GM23338 (cell line): ENCODE measurements at regions not wholly inside any gene's neighbourhood (a gene's known extent, or its start where the extent isn't known, plus 50 kb on each side); places are given as distances from the start of the nearest gene placed in this dataset.

ENCODE experiments used
- ATAC-seq: fragments of 200-7000 bp; cut with Tn5 transposase; 3 replicates; pipeline ENCODE4 v1.9.1; 2020
- DNase-seq: peaks from one replicate; pipeline ENCODE4 v3.0.0-alpha.2; 2015; ENCODE audit warnings: low spot score
- H2AFZ ChIP-seq: fragments of 200-600 bp; sonication (generic); 2 replicates; pipeline ENCODE4 v1.8.0; 2016; ENCODE audit warnings: antibody characterized with exemption, mild to moderate bottlenecking, moderate library complexity
- H3F3A ChIP-seq: fragments of 200-600 bp; sonication (generic); replicated peaks from 2 replicates; pipeline ENCODE4 v1.8.0; 2017; ENCODE audit warnings: antibody characterized with exemption, mixed run types, low read depth
- H3K27ac ChIP-seq: fragments of 200-600 bp; sonication (generic); 2 replicates; pipeline ENCODE4 v1.6.1; 2016; ENCODE audit warnings: low read depth
- H3K27me3 ChIP-seq: fragments of 200-600 bp; sonication (generic); 2 replicates; pipeline ENCODE4 v1.8.0; 2016; ENCODE audit warnings: mild to moderate bottlenecking, mixed run types, moderate library complexity; ENCODE audit not compliant: insufficient read depth
- H3K36me3 ChIP-seq: fragments of 200-600 bp; sonication (generic); 2 replicates; pipeline ENCODE4 v1.8.0; 2016; ENCODE audit warnings: mild to moderate bottlenecking; ENCODE audit not compliant: insufficient read depth
- H3K4me1 ChIP-seq: fragments of 200-600 bp; sonication (generic); 2 replicates; pipeline ENCODE4 v1.8.0; 2016; ENCODE audit warnings: mild to moderate bottlenecking, moderate library complexity; ENCODE audit not compliant: insufficient read depth
- H3K4me2 ChIP-seq: fragments of 200-600 bp; sonication (generic); 2 replicates; pipeline ENCODE4 v1.7.1; 2017; ENCODE audit warnings: mixed run types
- H3K4me3 ChIP-seq: fragments of 200-600 bp; sonication (generic); 2 replicates; pipeline ENCODE4 v1.6.1; 2016; ENCODE audit warnings: mixed run types
- H3K79me2 ChIP-seq: fragments of 200-600 bp; sonication (generic); replicated peaks from 2 replicates; pipeline ENCODE4 v1.8.0; 2017; ENCODE audit warnings: mild to moderate bottlenecking; ENCODE audit not compliant: insufficient read depth
- H3K9me2 ChIP-seq: fragments of 200-600 bp; sonication (generic); 2 replicates; pipeline ENCODE4 v1.8.0; 2017; ENCODE audit not compliant: insufficient read depth
- H4K20me1 ChIP-seq: fragments of 200-600 bp; sonication (generic); replicated peaks from 2 replicates; pipeline ENCODE4 v1.8.0; 2017; ENCODE audit warnings: mild to moderate bottlenecking; ENCODE audit not compliant: insufficient read depth
- H3K27ac Mint-ChIP-seq: 2 replicates; pipeline ENCODE4 v1.8.0; 2020; ENCODE audit warnings: inconsistent platforms, mild to moderate bottlenecking, moderate library complexity, mixed read lengths
- H3K27me3 Mint-ChIP-seq: 3 replicates; pipeline ENCODE4 v1.8.0; 2022; ENCODE audit warnings: low read depth, mild to moderate bottlenecking, moderate library complexity, mixed read lengths, inconsistent platforms; ENCODE audit not compliant: insufficient read depth, poor library complexity
- H3K36me3 Mint-ChIP-seq: 3 replicates; pipeline ENCODE4 v1.8.0; 2021; ENCODE audit warnings: low read depth, mild to moderate bottlenecking, inconsistent platforms, moderate library complexity, mixed read lengths
- H3K4me1 Mint-ChIP-seq: 3 replicates; pipeline ENCODE4 v1.8.0; 2020; ENCODE audit warnings: mild to moderate bottlenecking, inconsistent platforms, mixed read lengths
- H3K4me3 Mint-ChIP-seq: 3 replicates; pipeline ENCODE4 v1.8.0; 2021; ENCODE audit warnings: moderate library complexity, mild to moderate bottlenecking, inconsistent platforms, mixed read lengths
- H3K9me3 Mint-ChIP-seq: 3 replicates; pipeline ENCODE4 v1.8.0; 2020; ENCODE audit warnings: moderate library complexity, mild to moderate bottlenecking, inconsistent platforms, mixed read lengths
- CREB1 ChIP-seq: fragments of 250-450 bp; sonication (Bioruptor Pico); IDR thresholded peaks from 2 replicates; pipeline ENCODE4 v1.5.0; 2020; ENCODE audit warnings: low read depth, mild to moderate bottlenecking, moderate library complexity
- CTCF ChIP-seq, 2 experiments: fragments of 200-600 bp in 1 of 2; sonication (generic) in 1 of 2; conservative IDR thresholded peaks; 2 replicates each; pipeline versions ENCODE4 v1.5.1 to v1.6.1; 2016 to 2017; ENCODE audit warnings: antibody characterized with exemption in 2 of 2, low read depth in 2 of 2, mild to moderate bottlenecking in 2 of 2, moderate library complexity in 1 of 2
- ETS1 ChIP-seq: IDR thresholded peaks from 2 replicates; pipeline ENCODE4 v1.6.1; 2016; ENCODE audit warnings: antibody characterized with exemption
- EZH2 ChIP-seq: fragments of 200-600 bp; sonication (generic); IDR thresholded peaks from one replicate; pipeline ENCODE4 v1.8.0; 2017; ENCODE audit warnings: antibody characterized with exemption, mild to moderate bottlenecking, low read depth; ENCODE audit not compliant: unreplicated experiment
- EZH2phosphoT487 ChIP-seq: fragments of 200-600 bp; sonication (generic); IDR thresholded peaks from one replicate; pipeline ENCODE4 v1.8.1; 2018; ENCODE audit warnings: antibody characterized with exemption; ENCODE audit not compliant: unreplicated experiment
- JUNB ChIP-seq: IDR thresholded peaks from one replicate; pipeline ENCODE4 v1.6.1; 2016; ENCODE audit warnings: antibody characterized with exemption; ENCODE audit not compliant: unreplicated experiment
- POLR2AphosphoS5 ChIP-seq: IDR thresholded peaks from 2 replicates; pipeline ENCODE4 v1.6.1; 2016; ENCODE audit warnings: antibody characterized with exemption, low read depth
- REST ChIP-seq: IDR thresholded peaks from one replicate; pipeline ENCODE4 v1.6.1; 2018; ENCODE audit warnings: antibody characterized with exemption; ENCODE audit not compliant: unreplicated experiment
- ZNF114 ChIP-seq: fragments of 250-450 bp; sonication (Bioruptor Pico); IDR thresholded peaks from 2 replicates; pipeline ENCODE4 v1.5.0; 2020; ENCODE audit warnings: mild to moderate bottlenecking, moderate library complexity
- ZNF462 ChIP-seq: fragments of 250-450 bp; sonication (Bioruptor Pico); IDR thresholded peaks from 2 replicates; pipeline ENCODE4 v1.5.0; 2020; ENCODE audit warnings: mild to moderate bottlenecking, moderate library complexity

- TF ChIP-seq REST (no peak), JUNB (no peak), ZNF114 (CRISPR knock-in tag) (no peak), ZNF462 (no peak), EZH2phosphoT487 (no peak)
Observed at GRCh38 chr9:8133606-8134005, 334.0 kb upstream of the DMAC1 start (continued).

- Histone ChIP-seq H3K9me2 (no peaks in the 10 kb centered on the region), H3K4me1 (no peaks in the 10 kb centered on the region), H3F3A (no peaks in the 10 kb centered on the region), H3K79me2 (no peaks in the 10 kb centered on the region), H4K20me1 (no peaks in the 10 kb centered on the region), H3K4me2 (no peak overlapping the region), H2AFZ (no peak overlapping the region), H3K4me3 (no peak overlapping the region), H3K27ac (no peak overlapping the region), H3K27me3 (no peaks in the 10 kb centered on the region), H3K36me3 (no peaks in the 10 kb centered on the region)
- DNase-seq (no peak), ATAC-seq (no peak)
- H3K4me3 Mint-ChIP-seq: no peak overlapping the region
- H3K9me3 Mint-ChIP-seq: no peaks in the 10 kb centered on the region
- H3K36me3 Mint-ChIP-seq: no peaks in the 10 kb centered on the region
- H3K27me3 Mint-ChIP-seq: peaks cover 2% of the 10 kb centered on the region
- peaks cover 6% of the 10 kb centered on the region; the same call in 1 of the 3 replicates for H3K4me1 Mint-ChIP-seq
- H3K27ac Mint-ChIP-seq: no peak overlapping the region
- TF ChIP-seq ZNF114 (CRISPR knock-in tag) (no peak), CREB1 (no peak), ETS1 (no peak), CTCF (conservative IDR thresholded peaks at IDR 0.05; ENCODE audit: low read depth in 2 of 2) (no peak), POLR2AphosphoS5 (no peak), EZH2phosphoT487 (no peak), EZH2 (no peak)
Observed at GRCh38 chr9:8115570-8115969, 316.0 kb upstream of the DMAC1 start.
